HFFc6 (cell line): ENCODE measurements at regions not wholly inside any gene's neighbourhood (a gene's known extent, or its start where the extent isn't known, plus 50 kb on each side); places are given as distances from the start of the nearest gene placed in this dataset.
"Not testable (repeated sequence)": the region's sequence is repeated elsewhere in the genome, so short reads cannot be mapped to it uniquely, and the experiment has no call there.

Experiments used
- DNase-seq: peaks from one replicate; pipeline ENCODE4 v3.0.0-alpha.2; 2018
- H3K27ac Mint-ChIP-seq: 2 replicates; pipeline ENCODE4 v1.8.0; 2020; ENCODE audit warnings: mild to moderate bottlenecking, mixed read lengths
- H3K27me3 Mint-ChIP-seq: 2 replicates; pipeline ENCODE4 v1.8.0; 2021; ENCODE audit warnings: mild to moderate bottlenecking, moderate library complexity, mixed read lengths; ENCODE audit not compliant: insufficient read depth
- H3K36me3 Mint-ChIP-seq: 2 replicates; pipeline ENCODE4 v1.8.0; 2021; ENCODE audit warnings: low read depth, mixed read lengths
- H3K4me1 Mint-ChIP-seq: 2 replicates; pipeline ENCODE4 v1.8.0; 2020; ENCODE audit warnings: low read depth, mixed read lengths
- H3K4me3 Mint-ChIP-seq: 2 replicates; pipeline ENCODE4 v1.8.0; 2020; ENCODE audit warnings: mild to moderate bottlenecking, moderate library complexity, mixed read lengths
- H3K9me3 Mint-ChIP-seq: 2 replicates; pipeline ENCODE4 v1.8.0; 2020; ENCODE audit warnings: mild to moderate bottlenecking, mixed read lengths
- CTCF ChIP-seq: fragments of 200-600 bp; sonication (generic); IDR thresholded peaks from 2 replicates; pipeline ENCODE4 v1.5.0; 2021; ENCODE audit warnings: antibody characterized with exemption, mild to moderate bottlenecking

DNA sequence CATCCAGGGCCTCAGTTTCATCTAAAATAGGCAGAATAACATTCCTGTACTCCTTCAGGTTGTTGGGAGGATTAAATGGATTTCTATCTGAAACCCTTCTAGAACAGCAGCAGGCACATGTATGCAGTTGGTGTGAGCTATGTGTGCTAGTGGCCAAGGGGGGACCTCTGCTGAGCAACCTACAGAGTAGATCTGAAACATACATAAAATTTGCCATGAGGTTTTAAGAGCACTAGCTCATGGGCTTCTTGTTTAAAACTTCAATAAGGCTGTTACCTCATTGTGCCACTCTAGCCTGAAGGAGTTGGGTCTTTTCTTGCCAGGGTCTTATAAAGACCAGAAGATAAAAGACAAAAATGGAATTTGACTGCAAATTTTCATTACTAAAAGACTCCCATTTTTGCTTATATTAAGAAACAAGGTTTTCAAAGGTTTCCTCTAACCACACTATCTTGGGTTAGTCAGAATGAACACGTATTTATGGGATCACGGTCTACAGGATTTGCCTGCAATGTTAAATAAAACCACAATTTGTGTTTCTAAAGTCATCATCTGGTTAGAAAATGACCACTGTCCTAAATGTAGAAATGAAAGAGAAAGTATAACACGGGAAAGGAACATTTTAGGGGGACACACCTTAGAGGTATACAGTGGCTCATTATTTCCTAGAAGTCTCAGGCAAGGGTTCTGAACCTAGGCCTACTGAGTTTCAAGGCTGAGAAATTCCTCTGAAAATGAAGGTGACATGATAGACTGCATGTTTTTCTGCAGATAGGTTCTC is 144.9 kb upstream of the OLIG3 start:
- no peaks in the 10 kb centered on the region for H3K9me3 Mint-ChIP-seq
- H3K36me3 Mint-ChIP-seq = no peaks in the 10 kb centered on the region
- peaks cover 9% of the 10 kb centered on the region for H3K27me3 Mint-ChIP-seq
- H3K4me3 Mint-ChIP-seq = peak overlapping the region; percentile 19; the same call in 1 of the 2 replicates
- no peak for DNase-seq
- TF ChIP-seq CTCF = no peak
- H3K27ac Mint-ChIP-seq = no peak overlapping the region
- H3K4me1 Mint-ChIP-seq = peaks cover 10% of the 10 kb centered on the region; the same call in 1 of the 2 replicates

DNA sequence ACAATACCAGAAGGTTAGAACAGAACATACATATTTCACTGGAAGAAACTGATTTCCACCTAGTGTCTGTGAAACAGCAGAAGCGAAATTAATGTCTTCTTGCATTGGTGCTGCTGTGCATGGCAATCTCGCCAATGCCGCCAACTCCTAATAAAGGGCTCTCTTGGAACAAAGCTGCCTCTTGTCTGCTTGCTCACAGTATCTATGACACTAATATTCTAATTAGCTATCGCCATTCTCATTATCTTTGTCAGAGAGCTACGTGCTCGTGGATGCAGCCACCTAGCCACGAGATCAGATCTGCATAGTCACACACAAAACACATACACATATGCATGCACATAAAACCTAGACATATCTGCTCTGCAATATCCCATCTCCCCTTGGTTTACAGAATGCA is 145.9 kb upstream of the OLIG3 start:
- Mint-ChIP-seq H3K4me1 (peaks cover 10% of the 10 kb centered on the region; the same call in 1 of the 2 replicates), H3K27ac (no peak overlapping the region), H3K36me3 (no peaks in the 10 kb centered on the region), H3K27me3 (peaks cover 7% of the 10 kb centered on the region), H3K9me3 (no peaks in the 10 kb centered on the region), H3K4me3 (no peak overlapping the region)
- TF ChIP-seq CTCF = no peak
- DNase-seq = no peak

GRCh38 chr6:137641474-137642077 is 147.4 kb upstream of the OLIG3 start:
- Mint-ChIP-seq H3K27me3 (peaks cover 1% of the 10 kb centered on the region), H3K36me3 (no peaks in the 10 kb centered on the region), H3K27ac (no peak overlapping the region), H3K4me1 (peaks cover 10% of the 10 kb centered on the region; the same call in 1 of the 2 replicates), H3K4me3 (no peak overlapping the region), H3K9me3 (no peaks in the 10 kb centered on the region)
- peak; percentile 85 for TF ChIP-seq CTCF
- peak; percentile 64 for DNase-seq

DNA sequence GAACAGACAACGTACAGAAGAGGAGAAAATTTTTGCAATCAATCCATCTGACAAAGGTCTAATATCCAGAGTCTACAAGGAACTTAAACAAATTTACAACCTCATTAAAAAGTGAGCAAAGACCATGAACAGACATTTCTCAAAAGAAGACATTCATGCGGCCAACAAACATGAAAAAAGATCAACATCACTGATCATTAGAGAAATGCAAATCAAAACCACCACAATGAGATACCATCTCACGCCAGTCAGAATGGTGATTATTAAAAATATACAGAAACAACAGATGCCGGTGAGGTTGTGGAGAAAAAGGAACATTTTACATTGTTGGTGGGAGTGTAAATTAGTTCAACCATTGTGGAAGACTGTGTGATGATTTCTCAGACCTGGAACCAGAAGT is 149.0 kb upstream of the OLIG3 start:
- H3K4me3 Mint-ChIP-seq, H3K36me3 Mint-ChIP-seq, H3K27ac Mint-ChIP-seq, DNase-seq, H3K4me1 Mint-ChIP-seq, H3K27me3 Mint-ChIP-seq, H3K9me3 Mint-ChIP-seq: not testable (repeated sequence)

DNA sequence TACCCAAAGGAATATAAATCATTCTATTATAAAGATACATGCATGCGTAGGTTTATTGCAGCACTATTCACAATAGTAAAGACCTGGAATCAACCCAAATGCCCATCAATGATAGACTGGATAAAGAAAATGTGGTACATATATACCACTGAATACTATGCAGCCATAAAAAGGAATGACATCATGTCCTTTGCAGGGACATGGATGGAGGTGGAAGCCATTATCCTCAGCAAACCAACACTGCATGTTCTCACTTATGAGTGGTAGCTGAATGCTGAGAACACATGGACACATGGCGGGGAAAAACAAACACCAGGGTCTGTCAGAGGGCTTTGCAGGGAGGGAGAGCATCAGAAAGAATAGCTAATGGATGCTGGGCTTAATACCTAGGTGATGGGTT is 149.4 kb upstream of the OLIG3 start:
- not testable (repeated sequence) for H3K27ac Mint-ChIP-seq, H3K4me1 Mint-ChIP-seq, H3K4me3 Mint-ChIP-seq, H3K27me3 Mint-ChIP-seq, DNase-seq, H3K36me3 Mint-ChIP-seq, H3K9me3 Mint-ChIP-seq

- Mint-ChIP-seq H3K27me3 (peaks cover 9% of the 10 kb centered on the region), H3K36me3 (no peaks in the 10 kb centered on the region), H3K27ac (no peak overlapping the region), H3K4me3 (no peak overlapping the region), H3K4me1 (peaks cover 9% of the 10 kb centered on the region), H3K9me3 (no peaks in the 10 kb centered on the region)
- DNase-seq = no peak
- no peak for TF ChIP-seq CTCF
These were observed 151.7 kb upstream of the OLIG3 start for GRCh38 chr6:137645850-137646249.
